ENCODE measurements at regions not wholly inside any gene's neighbourhood (a gene's known extent, or its start where the extent isn't known, plus 50 kb on each side); places are given as distances from the start of the nearest gene placed in this dataset.

DNA sequence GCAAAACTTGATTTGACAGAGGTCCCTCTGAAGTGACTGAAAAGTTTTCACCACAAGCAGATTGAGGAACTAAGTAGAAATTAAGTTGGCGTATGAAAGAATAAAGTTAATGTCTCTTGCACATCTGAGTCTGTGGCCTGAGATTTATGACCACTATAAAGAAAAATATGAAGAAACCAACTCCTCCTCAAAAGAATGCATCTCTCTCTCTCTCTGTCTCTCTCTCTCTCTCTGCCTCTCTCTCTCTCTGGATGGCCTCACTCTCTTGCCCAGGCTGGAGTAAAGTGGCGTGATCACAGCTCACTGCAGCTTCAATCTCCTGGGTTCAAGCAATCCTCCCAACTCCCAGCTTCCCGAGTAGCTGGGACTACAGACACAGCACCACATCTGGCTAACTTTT lies 55.2 kb downstream of the RPL22L1 start:
- TF ChIP-seq, protein P1, sequence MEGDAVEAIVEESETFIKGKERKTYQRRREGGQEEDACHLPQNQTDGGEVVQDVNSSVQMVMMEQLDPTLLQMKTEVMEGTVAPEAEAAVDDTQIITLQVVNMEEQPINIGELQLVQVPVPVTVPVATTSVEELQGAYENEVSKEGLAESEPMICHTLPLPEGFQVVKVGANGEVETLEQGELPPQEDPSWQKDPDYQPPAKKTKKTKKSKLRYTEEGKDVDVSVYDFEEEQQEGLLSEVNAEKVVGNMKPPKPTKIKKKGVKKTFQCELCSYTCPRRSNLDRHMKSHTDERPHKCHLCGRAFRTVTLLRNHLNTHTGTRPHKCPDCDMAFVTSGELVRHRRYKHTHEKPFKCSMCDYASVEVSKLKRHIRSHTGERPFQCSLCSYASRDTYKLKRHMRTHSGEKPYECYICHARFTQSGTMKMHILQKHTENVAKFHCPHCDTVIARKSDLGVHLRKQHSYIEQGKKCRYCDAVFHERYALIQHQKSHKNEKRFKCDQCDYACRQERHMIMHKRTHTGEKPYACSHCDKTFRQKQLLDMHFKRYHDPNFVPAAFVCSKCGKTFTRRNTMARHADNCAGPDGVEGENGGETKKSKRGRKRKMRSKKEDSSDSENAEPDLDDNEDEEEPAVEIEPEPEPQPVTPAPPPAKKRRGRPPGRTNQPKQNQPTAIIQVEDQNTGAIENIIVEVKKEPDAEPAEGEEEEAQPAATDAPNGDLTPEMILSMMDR (IDR thresholded peaks at IDR 0.05), result no peak
- no peak for TF ChIP-seq POLR2A (IDR thresholded peaks at IDR 0.05)
- peaks cover 0 to 16% (median 0%) of the 10 kb centered on the region in 3 donors for H3K4me1 ChIP-seq
- 77 to 78% methylated on average over 3 of the region's 3 CpGs for WGBS, 2 donors
- no peaks in the 10 kb centered on the region for H3K9me3 ChIP-seq
- no peaks in the 10 kb centered on the region for H3K27me3 ChIP-seq
- H3K4me3 ChIP-seq, result no peak overlapping the region
- H3K36me3 ChIP-seq, result no peaks in the 10 kb centered on the region
- H3K27ac ChIP-seq, result no peak overlapping the region
- intact Hi-C loops (cut with DNase I), result loop anchor here (5.0 kb wide), 1 partner anchor 398 kb away; the partner anchor contains the start of gene CLDN11
- no peak for DNase-seq

DNA sequence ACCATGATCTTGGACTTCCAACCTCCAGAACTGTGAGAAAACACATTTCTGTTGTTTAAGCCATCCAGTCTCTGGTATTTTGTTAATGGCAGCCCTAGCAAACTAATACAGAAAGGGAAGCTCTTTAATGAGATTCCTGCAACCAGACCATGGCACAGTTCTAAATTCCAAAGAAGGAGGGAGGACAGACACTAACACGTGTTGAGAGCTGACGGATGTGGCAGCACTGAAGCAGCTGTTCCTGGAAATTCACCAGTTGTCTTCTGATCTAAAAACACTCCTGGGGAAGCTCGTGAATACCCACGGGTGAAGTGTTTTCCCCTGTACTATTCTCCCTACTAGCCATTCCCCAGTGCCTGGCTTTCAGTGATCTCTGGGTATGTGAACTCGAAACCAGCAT lies 56.7 kb downstream of the RPL22L1 start:
- peaks cover 0 to 23% (median 0%) of the 10 kb centered on the region in 3 donors for H3K4me1 ChIP-seq
- no peak overlapping the region for H3K4me3 ChIP-seq
- no peaks in the 10 kb centered on the region for H3K36me3 ChIP-seq
- no peak for DNase-seq
- no peak for TF ChIP-seq POLR2A (IDR thresholded peaks at IDR 0.05)
- TF ChIP-seq, protein P1 (IDR thresholded peaks at IDR 0.05), result no peak
- intact Hi-C loops (cut with DNase I), result loop anchor here (5.0 kb wide), 1 partner anchor 396 kb away; the partner anchor contains the start of gene CLDN11
- no peaks in the 10 kb centered on the region for H3K9me3 ChIP-seq
- no peak overlapping the region for H3K27ac ChIP-seq
- no peaks in the 10 kb centered on the region for H3K27me3 ChIP-seq
- WGBS, 2 donors, result 70 to 71% methylated on average over 4 to 5 of the region's 5 CpGs

DNA sequence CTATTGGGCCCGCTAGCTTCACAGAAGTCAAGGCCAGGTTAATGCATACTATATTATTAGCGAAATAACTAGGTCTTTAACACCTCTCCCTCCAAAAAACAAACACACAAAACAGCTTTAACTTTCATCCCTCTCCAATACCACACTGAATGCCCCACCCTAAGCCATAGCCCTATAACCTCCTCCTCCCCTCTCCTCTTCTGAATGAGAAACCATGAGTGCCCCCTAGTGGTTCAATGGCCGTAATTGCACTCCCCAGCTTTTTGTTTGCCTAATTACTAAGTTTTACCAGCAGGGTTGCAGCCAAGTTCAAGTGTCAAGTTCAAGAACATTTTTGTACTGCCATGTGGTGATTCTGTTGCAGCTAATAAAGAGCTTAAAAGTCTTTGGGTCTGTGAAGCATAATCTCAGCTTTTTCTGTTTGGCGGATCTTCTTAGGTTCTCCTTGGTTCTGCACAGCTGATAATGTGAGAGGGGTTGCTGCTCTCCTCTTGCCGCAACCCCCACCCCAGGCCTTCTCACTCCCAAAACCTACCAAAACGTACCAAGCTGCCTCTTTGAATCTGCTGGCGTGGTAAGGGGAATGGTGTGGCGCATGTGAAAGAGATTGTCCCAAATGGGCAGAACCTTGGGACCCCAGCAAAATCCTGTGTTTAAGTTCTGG lies 57.9 kb downstream of the RPL22L1 start:
- Histone ChIP-seq H3K4me1 (peaks cover 0 to 23% (median 0%) of the 10 kb centered on the region in 3 donors), H3K9me3 (no peaks in the 10 kb centered on the region), H3K27me3 (no peaks in the 10 kb centered on the region), H3K4me3 (no peak overlapping the region), H3K36me3 (no peaks in the 10 kb centered on the region), H3K27ac (peak overlapping the region in 1 of 4 donors; percentile 31)
- 52 to 58% methylated on average over 6 to 8 of the region's 8 CpGs for WGBS, 2 donors
- TF ChIP-seq, protein P1 (IDR thresholded peaks at IDR 0.05), result peak; percentile 85 to 96 (median 91)
- TF ChIP-seq POLR2A (IDR thresholded peaks at IDR 0.05), result no peak
- intact Hi-C loops (cut with DNase I), result loop anchor here (5.0 kb wide), 1 partner anchor 395 kb away; the partner anchor contains the start of gene CLDN11
- no peak for DNase-seq

DNA sequence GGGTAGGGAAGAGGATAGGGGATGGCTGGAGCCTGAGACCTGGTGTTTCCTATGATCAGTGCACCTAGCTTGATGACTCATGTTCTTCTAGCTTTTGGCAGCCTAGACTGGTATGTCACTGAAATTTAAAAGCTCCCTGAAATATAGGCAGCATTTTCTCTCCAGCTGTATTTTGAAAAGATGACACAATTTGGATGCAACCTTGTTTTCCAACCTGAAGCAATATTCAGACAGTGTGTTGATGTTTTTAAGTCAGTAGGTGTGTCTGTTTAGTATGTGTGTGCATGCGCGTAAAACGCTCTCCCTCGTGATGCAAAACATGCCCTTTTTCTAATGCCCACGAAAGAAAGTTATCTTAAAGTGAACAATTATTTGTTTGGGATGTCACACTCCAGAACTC lies 58.5 kb downstream of the RPL22L1 start:
- no peak overlapping the region for H3K27ac ChIP-seq
- TF ChIP-seq POLR2A (IDR thresholded peaks at IDR 0.05), result no peak
- TF ChIP-seq, protein P1 (IDR thresholded peaks at IDR 0.05), result no peak
- DNase-seq, result no peak
- peaks cover 0 to 23% (median 0%) of the 10 kb centered on the region in 3 donors for H3K4me1 ChIP-seq
- H3K9me3 ChIP-seq, result no peaks in the 10 kb centered on the region
- WGBS, 2 donors, result 35 to 65% methylated on average over 5 of the region's 5 CpGs
- intact Hi-C loops (cut with DNase I), result loop anchor here (5.0 kb wide), 1 partner anchor 394 kb away; the partner anchor contains the start of gene CLDN11
- no peaks in the 10 kb centered on the region for H3K36me3 ChIP-seq
- H3K4me3 ChIP-seq, result no peak overlapping the region
- no peaks in the 10 kb centered on the region for H3K27me3 ChIP-seq

DNA sequence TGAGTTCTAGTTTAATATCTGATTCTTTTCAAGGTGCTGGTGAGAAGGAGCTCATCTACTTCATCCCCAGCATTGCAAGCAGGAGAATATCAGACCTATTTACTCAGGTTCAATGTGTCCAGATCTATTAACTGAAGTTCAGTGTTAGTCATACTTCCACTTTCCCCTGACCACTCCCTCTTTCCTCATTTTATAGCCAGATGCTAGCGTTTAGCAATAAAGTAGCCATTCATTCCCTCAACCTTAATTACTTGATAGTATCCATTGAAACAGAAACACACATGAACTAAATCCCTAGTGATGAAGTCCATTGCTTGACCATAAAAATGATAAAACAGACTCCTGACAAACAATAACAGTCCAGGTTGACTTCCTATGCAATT lies 60.0 kb downstream of the RPL22L1 start:
- no peaks in the 10 kb centered on the region for H3K9me3 ChIP-seq
- DNase-seq, result no peak
- no peak overlapping the region for H3K27ac ChIP-seq
- intact Hi-C loops (cut with DNase I), result loop anchor here (5.0 kb wide), 1 partner anchor 393 kb away; the partner anchor contains the start of gene CLDN11
- no peak for TF ChIP-seq POLR2A (IDR thresholded peaks at IDR 0.05)
- TF ChIP-seq, protein P1 (IDR thresholded peaks at IDR 0.05), result no peak
- peaks cover 0 to 23% (median 0%) of the 10 kb centered on the region in 3 donors for H3K4me1 ChIP-seq
- no peaks in the 10 kb centered on the region for H3K27me3 ChIP-seq
- WGBS, 2 donors, result 9 to 18% methylated on average over 1 of the region's 1 CpG
- H3K36me3 ChIP-seq, result no peaks in the 10 kb centered on the region
- no peak overlapping the region for H3K4me3 ChIP-seq

Data from esophagus squamous epithelium (tissue), 5 donors.